ENCODE measurements at regions not wholly inside any gene's neighbourhood (a gene's known extent, or its start where the extent isn't known, plus 50 kb on each side); places are given as distances from the start of the nearest gene placed in this dataset.

DNA sequence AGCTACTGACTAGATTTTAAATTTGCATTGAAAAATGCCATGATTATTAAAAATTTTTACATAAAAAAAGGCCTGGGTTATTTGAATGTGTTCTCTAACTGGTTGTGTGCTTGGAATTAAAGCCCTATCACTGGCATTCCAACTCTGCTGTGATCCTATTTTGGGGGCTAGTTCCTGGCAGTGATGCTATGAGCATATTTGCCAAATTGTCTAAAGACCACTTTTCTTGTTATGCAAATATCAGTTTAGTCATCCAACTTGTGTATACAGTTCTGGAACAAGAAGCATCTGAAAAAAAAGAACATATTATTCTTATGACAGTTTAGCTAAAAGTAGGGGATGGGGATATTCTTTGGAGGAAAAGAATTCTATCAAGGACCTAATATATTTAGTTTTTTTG lies 243.4 kb upstream of the ZNF717 start:
- Histone ChIP-seq H3K27me3 (ENCODE audit: insufficient read depth, poor library complexity, severe bottlenecking) (no peaks in the 10 kb centered on the region), H3K27ac (replicated peaks) (no peak overlapping the region), H3K4me3 (replicated peaks; ENCODE audit: insufficient read depth, low read length) (no peak overlapping the region)
- no peak for DNase-seq (ENCODE audit: low read depth in 1 of 2, low spot score in 1 of 2)
- no peak for TF ChIP-seq GABPA (IDR thresholded peaks at IDR 0.05; ENCODE audit: low read depth)

DNA sequence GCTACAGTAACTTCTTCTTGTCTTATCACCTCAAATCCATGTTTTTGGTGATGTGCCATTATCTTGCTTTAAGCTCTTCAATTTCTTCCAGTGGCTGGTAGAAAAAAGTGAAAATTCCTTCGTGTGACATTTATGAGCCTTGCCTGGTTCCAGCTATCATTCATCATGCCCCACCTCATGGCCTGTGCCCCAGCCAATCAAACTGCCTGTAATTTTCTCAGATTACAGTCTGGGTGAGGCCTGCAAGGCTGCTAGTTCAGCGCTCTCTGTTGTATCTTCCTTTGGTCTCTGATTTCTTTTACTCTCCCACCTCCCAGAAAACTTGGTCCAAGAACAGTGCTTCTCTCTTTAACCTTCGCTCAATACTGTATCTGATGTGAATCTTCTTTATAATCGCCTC lies 249.3 kb upstream of the ZNF717 start:
- H3K27me3 ChIP-seq (ENCODE audit: insufficient read depth, poor library complexity, severe bottlenecking): no peaks in the 10 kb centered on the region
- DNase-seq (ENCODE audit: low read depth in 1 of 2, low spot score in 1 of 2): no peak
- no peak overlapping the region for H3K27ac ChIP-seq (replicated peaks)
- TF ChIP-seq SPI1 (IDR thresholded peaks at IDR 0.05; ENCODE audit: borderline replicate concordance, low read depth) (no peak), POLR2AphosphoS5 (IDR thresholded peaks at IDR 0.05; ENCODE audit: low read depth) (no peak), GABPA (IDR thresholded peaks at IDR 0.05; ENCODE audit: low read depth) (no peak)
- TF ChIP-seq, protein P1, sequence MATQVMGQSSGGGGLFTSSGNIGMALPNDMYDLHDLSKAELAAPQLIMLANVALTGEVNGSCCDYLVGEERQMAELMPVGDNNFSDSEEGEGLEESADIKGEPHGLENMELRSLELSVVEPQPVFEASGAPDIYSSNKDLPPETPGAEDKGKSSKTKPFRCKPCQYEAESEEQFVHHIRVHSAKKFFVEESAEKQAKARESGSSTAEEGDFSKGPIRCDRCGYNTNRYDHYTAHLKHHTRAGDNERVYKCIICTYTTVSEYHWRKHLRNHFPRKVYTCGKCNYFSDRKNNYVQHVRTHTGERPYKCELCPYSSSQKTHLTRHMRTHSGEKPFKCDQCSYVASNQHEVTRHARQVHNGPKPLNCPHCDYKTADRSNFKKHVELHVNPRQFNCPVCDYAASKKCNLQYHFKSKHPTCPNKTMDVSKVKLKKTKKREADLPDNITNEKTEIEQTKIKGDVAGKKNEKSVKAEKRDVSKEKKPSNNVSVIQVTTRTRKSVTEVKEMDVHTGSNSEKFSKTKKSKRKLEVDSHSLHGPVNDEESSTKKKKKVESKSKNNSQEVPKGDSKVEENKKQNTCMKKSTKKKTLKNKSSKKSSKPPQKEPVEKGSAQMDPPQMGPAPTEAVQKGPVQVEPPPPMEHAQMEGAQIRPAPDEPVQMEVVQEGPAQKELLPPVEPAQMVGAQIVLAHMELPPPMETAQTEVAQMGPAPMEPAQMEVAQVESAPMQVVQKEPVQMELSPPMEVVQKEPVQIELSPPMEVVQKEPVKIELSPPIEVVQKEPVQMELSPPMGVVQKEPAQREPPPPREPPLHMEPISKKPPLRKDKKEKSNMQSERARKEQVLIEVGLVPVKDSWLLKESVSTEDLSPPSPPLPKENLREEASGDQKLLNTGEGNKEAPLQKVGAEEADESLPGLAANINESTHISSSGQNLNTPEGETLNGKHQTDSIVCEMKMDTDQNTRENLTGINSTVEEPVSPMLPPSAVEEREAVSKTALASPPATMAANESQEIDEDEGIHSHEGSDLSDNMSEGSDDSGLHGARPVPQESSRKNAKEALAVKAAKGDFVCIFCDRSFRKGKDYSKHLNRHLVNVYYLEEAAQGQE (IDR thresholded peaks at IDR 0.05; ENCODE audit: insufficient replicate concordance, low read depth): no peak
- TF ChIP-seq, protein P2, sequence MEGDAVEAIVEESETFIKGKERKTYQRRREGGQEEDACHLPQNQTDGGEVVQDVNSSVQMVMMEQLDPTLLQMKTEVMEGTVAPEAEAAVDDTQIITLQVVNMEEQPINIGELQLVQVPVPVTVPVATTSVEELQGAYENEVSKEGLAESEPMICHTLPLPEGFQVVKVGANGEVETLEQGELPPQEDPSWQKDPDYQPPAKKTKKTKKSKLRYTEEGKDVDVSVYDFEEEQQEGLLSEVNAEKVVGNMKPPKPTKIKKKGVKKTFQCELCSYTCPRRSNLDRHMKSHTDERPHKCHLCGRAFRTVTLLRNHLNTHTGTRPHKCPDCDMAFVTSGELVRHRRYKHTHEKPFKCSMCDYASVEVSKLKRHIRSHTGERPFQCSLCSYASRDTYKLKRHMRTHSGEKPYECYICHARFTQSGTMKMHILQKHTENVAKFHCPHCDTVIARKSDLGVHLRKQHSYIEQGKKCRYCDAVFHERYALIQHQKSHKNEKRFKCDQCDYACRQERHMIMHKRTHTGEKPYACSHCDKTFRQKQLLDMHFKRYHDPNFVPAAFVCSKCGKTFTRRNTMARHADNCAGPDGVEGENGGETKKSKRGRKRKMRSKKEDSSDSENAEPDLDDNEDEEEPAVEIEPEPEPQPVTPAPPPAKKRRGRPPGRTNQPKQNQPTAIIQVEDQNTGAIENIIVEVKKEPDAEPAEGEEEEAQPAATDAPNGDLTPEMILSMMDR (IDR thresholded peaks at IDR 0.05; ENCODE audit: insufficient read depth, low read length): no peak
- no peak overlapping the region for H3K4me3 ChIP-seq (replicated peaks; ENCODE audit: insufficient read depth, low read length)

GRCh38 chr3:76035117-76035516 lies 249.8 kb upstream of the ZNF717 start:
- TF ChIP-seq GABPA (IDR thresholded peaks at IDR 0.05; ENCODE audit: low read depth): no peak
- TF ChIP-seq SPI1 (IDR thresholded peaks at IDR 0.05; ENCODE audit: borderline replicate concordance, low read depth): no peak
- no peak for TF ChIP-seq POLR2AphosphoS5 (IDR thresholded peaks at IDR 0.05; ENCODE audit: low read depth)
- TF ChIP-seq, protein P1 (IDR thresholded peaks at IDR 0.05; ENCODE audit: insufficient replicate concordance, low read depth): no peak
- TF ChIP-seq, protein P2 (IDR thresholded peaks at IDR 0.05; ENCODE audit: insufficient read depth, low read length): no peak
- no peak overlapping the region for H3K27ac ChIP-seq (replicated peaks)
- no peaks in the 10 kb centered on the region for H3K27me3 ChIP-seq (ENCODE audit: insufficient read depth, poor library complexity, severe bottlenecking)
- no peak overlapping the region for H3K4me3 ChIP-seq (replicated peaks; ENCODE audit: insufficient read depth, low read length)
- no peak for DNase-seq (ENCODE audit: low read depth in 1 of 2, low spot score in 1 of 2)

GRCh38 chr3:76038949-76039348 lies 253.6 kb upstream of the ZNF717 start:
- DNase-seq (ENCODE audit: low read depth in 1 of 2, low spot score in 1 of 2): no peak
- Histone ChIP-seq H3K27me3 (ENCODE audit: insufficient read depth, poor library complexity, severe bottlenecking) (no peaks in the 10 kb centered on the region), H3K4me3 (replicated peaks; ENCODE audit: insufficient read depth, low read length) (no peak overlapping the region), H3K27ac (replicated peaks) (no peak overlapping the region)
- TF ChIP-seq, protein P2 (IDR thresholded peaks at IDR 0.05; ENCODE audit: insufficient read depth, low read length): no peak
- no peak for TF ChIP-seq SPI1 (IDR thresholded peaks at IDR 0.05; ENCODE audit: borderline replicate concordance, low read depth)
- no peak for TF ChIP-seq GABPA (IDR thresholded peaks at IDR 0.05; ENCODE audit: low read depth)
- no peak for TF ChIP-seq POLR2AphosphoS5 (IDR thresholded peaks at IDR 0.05; ENCODE audit: low read depth)
- TF ChIP-seq, protein P1 (IDR thresholded peaks at IDR 0.05; ENCODE audit: insufficient replicate concordance, low read depth): no peak

All from HL-60 (cell line).